ENCODE measurements at regions not wholly inside any gene's neighbourhood (a gene's known extent, or its start where the extent isn't known, plus 50 kb on each side); places are given as distances from the start of the nearest gene placed in this dataset.

DNA sequence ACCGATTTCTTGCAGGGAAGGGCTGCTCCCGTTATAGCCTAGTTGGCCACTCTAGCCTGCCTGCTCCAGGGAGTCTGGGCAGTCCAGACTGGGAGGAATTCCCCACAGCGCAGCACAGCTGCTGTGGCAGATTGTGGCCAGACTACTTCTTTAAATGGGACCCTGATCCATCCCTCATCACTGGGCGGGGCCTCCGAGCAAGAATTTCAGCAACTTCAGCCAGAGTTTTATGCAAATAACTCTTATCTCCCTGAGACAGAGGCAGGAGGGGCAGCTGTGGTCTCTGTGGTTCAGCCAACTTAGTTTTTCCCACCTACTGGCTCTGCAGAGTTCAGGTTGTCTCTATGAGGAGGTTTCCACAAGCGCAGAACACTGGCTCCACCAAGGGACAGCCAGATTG is 1583.2 kb downstream of the SUCLG1 start:
- intact Hi-C loops (cut with micrococcal nuclease), result no loop called here
- H3K4me2 ChIP-seq (ENCODE audit: low read length), result no peak overlapping the region
- TF ChIP-seq, protein P1, sequence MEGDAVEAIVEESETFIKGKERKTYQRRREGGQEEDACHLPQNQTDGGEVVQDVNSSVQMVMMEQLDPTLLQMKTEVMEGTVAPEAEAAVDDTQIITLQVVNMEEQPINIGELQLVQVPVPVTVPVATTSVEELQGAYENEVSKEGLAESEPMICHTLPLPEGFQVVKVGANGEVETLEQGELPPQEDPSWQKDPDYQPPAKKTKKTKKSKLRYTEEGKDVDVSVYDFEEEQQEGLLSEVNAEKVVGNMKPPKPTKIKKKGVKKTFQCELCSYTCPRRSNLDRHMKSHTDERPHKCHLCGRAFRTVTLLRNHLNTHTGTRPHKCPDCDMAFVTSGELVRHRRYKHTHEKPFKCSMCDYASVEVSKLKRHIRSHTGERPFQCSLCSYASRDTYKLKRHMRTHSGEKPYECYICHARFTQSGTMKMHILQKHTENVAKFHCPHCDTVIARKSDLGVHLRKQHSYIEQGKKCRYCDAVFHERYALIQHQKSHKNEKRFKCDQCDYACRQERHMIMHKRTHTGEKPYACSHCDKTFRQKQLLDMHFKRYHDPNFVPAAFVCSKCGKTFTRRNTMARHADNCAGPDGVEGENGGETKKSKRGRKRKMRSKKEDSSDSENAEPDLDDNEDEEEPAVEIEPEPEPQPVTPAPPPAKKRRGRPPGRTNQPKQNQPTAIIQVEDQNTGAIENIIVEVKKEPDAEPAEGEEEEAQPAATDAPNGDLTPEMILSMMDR (conservative IDR thresholded peaks at IDR 0.05; ENCODE audit: low read depth, low read length), result no peak
- TF ChIP-seq EZH2phosphoT487 (IDR thresholded peaks at IDR 0.05; ENCODE audit: borderline replicate concordance, low read length) (no peak), EZH2 (IDR thresholded peaks at IDR 0.05; ENCODE audit: low read length, unreplicated experiment) (no peak)
- H3K9ac ChIP-seq (ENCODE audit: low read length), result no peak overlapping the region
- ChIA-PET POLR2A (ENCODE audit: unreplicated experiment) (no interaction called here), CTCF (no interaction called here)
- no peaks in the 10 kb centered on the region for H3K27me3 ChIP-seq (ENCODE audit: low read length)
- H2AFZ ChIP-seq (ENCODE audit: low read length), result no peak overlapping the region
- no peaks in the 10 kb centered on the region for H3K9me2 ChIP-seq (replicated peaks; ENCODE audit: low read length)
- no peaks in the 10 kb centered on the region for H3F3A ChIP-seq (ENCODE audit: low read length, unreplicated experiment)
- DNase-seq, result no peak
- no peaks in the 10 kb centered on the region for H3K4me1 ChIP-seq (ENCODE audit: insufficient read depth, low read length)
- no peaks in the 10 kb centered on the region for H3K36me3 ChIP-seq (ENCODE audit: low read depth, low read length)
- H3K9me3 ChIP-seq (ENCODE audit: low read length), result no peaks in the 10 kb centered on the region
- no TSS peak for BruUV-seq (replicated peaks)
- no peak overlapping the region for H3K4me3 ChIP-seq (ENCODE audit: low read length)
- H3K79me2 ChIP-seq (ENCODE audit: low read length), result no peaks in the 10 kb centered on the region
- no peaks in the 10 kb centered on the region for H4K20me1 ChIP-seq (ENCODE audit: low read length)
- ATAC-seq, result no peak
- H3K27ac ChIP-seq (ENCODE audit: low read length), result no peak overlapping the region

DNA sequence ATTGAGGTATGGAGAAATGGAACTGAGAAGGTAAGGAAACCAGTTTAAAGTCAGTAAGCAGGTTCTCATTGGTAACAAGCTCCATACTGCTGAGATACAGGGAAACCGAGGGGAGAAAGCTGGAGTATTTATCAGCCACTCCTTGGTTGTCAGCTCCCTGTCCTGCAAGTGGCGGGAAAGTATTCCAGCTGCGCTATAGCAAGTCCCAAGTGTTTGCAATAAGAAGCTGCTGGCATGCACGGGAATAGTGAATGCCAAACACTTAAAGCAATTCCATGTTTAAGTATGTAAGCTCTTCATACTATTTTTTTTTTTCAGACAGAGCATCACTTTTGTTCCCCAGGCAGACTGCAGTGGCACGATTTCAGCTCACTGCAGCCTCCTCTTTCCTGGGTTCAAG is 1601.1 kb downstream of the SUCLG1 start:
- Histone ChIP-seq H3K9me2 (replicated peaks; ENCODE audit: low read length) (no peaks in the 10 kb centered on the region), H3K36me3 (ENCODE audit: low read depth, low read length) (no peaks in the 10 kb centered on the region), H3F3A (ENCODE audit: low read length, unreplicated experiment) (no peaks in the 10 kb centered on the region), H3K4me1 (ENCODE audit: insufficient read depth, low read length) (peaks cover 10% of the 10 kb centered on the region), H3K9me3 (ENCODE audit: low read length) (no peaks in the 10 kb centered on the region), H4K20me1 (ENCODE audit: low read length) (no peaks in the 10 kb centered on the region), H3K27me3 (ENCODE audit: low read length) (no peaks in the 10 kb centered on the region), H3K79me2 (ENCODE audit: low read length) (no peaks in the 10 kb centered on the region), H3K9ac (ENCODE audit: low read length) (no peak overlapping the region), H3K4me3 (ENCODE audit: low read length) (no peak overlapping the region), H3K27ac (ENCODE audit: low read length) (no peak overlapping the region), H2AFZ (ENCODE audit: low read length) (no peak overlapping the region), H3K4me2 (ENCODE audit: low read length) (no peak overlapping the region)
- ChIA-PET POLR2A (ENCODE audit: unreplicated experiment) (no interaction called here), CTCF (no interaction called here)
- TF ChIP-seq, protein P1 (conservative IDR thresholded peaks at IDR 0.05; ENCODE audit: low read depth, low read length), result no peak
- TF ChIP-seq EZH2phosphoT487 (IDR thresholded peaks at IDR 0.05; ENCODE audit: borderline replicate concordance, low read length), result no peak
- no peak for TF ChIP-seq EZH2 (IDR thresholded peaks at IDR 0.05; ENCODE audit: low read length, unreplicated experiment)
- no peak for ATAC-seq
- BruUV-seq (replicated peaks), result no TSS peak
- intact Hi-C loops (cut with micrococcal nuclease), result no loop called here
- DNase-seq, result no peak

DNA sequence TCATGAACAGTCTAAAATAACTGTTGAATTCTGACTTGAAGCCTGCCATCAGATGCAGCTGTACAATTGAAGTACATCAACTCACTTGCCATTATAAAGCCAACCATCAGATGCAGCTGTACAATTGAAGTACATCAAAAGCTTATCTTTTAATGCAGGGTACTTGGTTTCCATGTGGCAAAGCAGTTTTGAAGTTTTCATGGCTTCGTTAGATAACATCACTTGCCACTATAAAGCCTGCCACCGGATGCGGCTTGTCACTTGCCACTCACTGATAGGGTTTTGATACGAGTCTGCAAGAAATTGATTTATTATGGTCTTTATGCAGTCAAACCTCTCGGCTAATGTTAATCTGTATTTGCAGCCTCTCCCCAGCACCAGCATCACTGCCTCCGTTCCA is 1605.8 kb downstream of the SUCLG1 start:
- H3K4me3 ChIP-seq (ENCODE audit: low read length), result no peak overlapping the region
- no peak overlapping the region for H2AFZ ChIP-seq (ENCODE audit: low read length)
- no peaks in the 10 kb centered on the region for H4K20me1 ChIP-seq (ENCODE audit: low read length)
- no peak for DNase-seq
- no peak for TF ChIP-seq EZH2phosphoT487 (IDR thresholded peaks at IDR 0.05; ENCODE audit: borderline replicate concordance, low read length)
- TF ChIP-seq, protein P1 (conservative IDR thresholded peaks at IDR 0.05; ENCODE audit: low read depth, low read length), result no peak
- TF ChIP-seq EZH2 (IDR thresholded peaks at IDR 0.05; ENCODE audit: low read length, unreplicated experiment), result no peak
- no peaks in the 10 kb centered on the region for H3K9me2 ChIP-seq (replicated peaks; ENCODE audit: low read length)
- no peaks in the 10 kb centered on the region for H3K36me3 ChIP-seq (ENCODE audit: low read depth, low read length)
- H3K9me3 ChIP-seq (ENCODE audit: low read length), result no peaks in the 10 kb centered on the region
- no peak overlapping the region for H3K4me2 ChIP-seq (ENCODE audit: low read length)
- no peak overlapping the region for H3K9ac ChIP-seq (ENCODE audit: low read length)
- H3K4me1 ChIP-seq (ENCODE audit: insufficient read depth, low read length), result peaks cover 10% of the 10 kb centered on the region
- ChIA-PET CTCF (no interaction called here), POLR2A (ENCODE audit: unreplicated experiment) (no interaction called here)
- H3K27ac ChIP-seq (ENCODE audit: low read length), result no peak overlapping the region
- no TSS peak for BruUV-seq (replicated peaks)
- H3K27me3 ChIP-seq (ENCODE audit: low read length), result no peaks in the 10 kb centered on the region
- ATAC-seq, result no peak
- intact Hi-C loops (cut with micrococcal nuclease), result no loop called here
- no peaks in the 10 kb centered on the region for H3K79me2 ChIP-seq (ENCODE audit: low read length)
- no peaks in the 10 kb centered on the region for H3F3A ChIP-seq (ENCODE audit: low read length, unreplicated experiment)
